Choroid plexus epithelial cell (primary cell): ENCODE measurements at regions not wholly inside any gene's neighbourhood (a gene's known extent, or its start where the extent isn't known, plus 50 kb on each side); places are given as distances from the start of the nearest gene placed in this dataset.

Experiments
- DNase-seq: peaks from one replicate; pipeline ENCODE4 v3.0.0-alpha.2; 2010; ENCODE audit warnings: low read depth
- H3K4me3 ChIP-seq: 2 replicates; pipeline ENCODE4 v1.5.1; 2011; ENCODE audit warnings: low read depth, mild to moderate bottlenecking, control low read depth, low read length, moderate library complexity
- TF ChIP-seq, protein P1 (sequence below): conservative IDR thresholded peaks from 2 replicates; pipeline ENCODE4 v1.5.1; 2011; ENCODE audit warnings: low read depth, mild to moderate bottlenecking, control low read depth, inconsistent platforms, low read length, moderate library complexity

- DNase-seq, result peak; percentile 14
- TF ChIP-seq, protein P1, sequence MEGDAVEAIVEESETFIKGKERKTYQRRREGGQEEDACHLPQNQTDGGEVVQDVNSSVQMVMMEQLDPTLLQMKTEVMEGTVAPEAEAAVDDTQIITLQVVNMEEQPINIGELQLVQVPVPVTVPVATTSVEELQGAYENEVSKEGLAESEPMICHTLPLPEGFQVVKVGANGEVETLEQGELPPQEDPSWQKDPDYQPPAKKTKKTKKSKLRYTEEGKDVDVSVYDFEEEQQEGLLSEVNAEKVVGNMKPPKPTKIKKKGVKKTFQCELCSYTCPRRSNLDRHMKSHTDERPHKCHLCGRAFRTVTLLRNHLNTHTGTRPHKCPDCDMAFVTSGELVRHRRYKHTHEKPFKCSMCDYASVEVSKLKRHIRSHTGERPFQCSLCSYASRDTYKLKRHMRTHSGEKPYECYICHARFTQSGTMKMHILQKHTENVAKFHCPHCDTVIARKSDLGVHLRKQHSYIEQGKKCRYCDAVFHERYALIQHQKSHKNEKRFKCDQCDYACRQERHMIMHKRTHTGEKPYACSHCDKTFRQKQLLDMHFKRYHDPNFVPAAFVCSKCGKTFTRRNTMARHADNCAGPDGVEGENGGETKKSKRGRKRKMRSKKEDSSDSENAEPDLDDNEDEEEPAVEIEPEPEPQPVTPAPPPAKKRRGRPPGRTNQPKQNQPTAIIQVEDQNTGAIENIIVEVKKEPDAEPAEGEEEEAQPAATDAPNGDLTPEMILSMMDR, result no peak
- no peak overlapping the region for H3K4me3 ChIP-seq
Observed at GRCh38 chr13:84137292-84137691, 255.0 kb upstream of the SLITRK1 start.

- H3K4me3 ChIP-seq, result no peak overlapping the region
- TF ChIP-seq, protein P1, result no peak
- no peak for DNase-seq
Observed at GRCh38 chr13:84136582-84136981, 254.3 kb upstream of the SLITRK1 start.

GRCh38 chr13:84132491-84132890, 250.2 kb upstream of the SLITRK1 start:
- H3K4me3 ChIP-seq, result no peak overlapping the region
- TF ChIP-seq, protein P1, result no peak
- DNase-seq, result no peak

- no peak for DNase-seq
- H3K4me3 ChIP-seq, result no peak overlapping the region
- TF ChIP-seq, protein P1, result no peak
Observed at GRCh38 chr13:84131249-84131648, 249.0 kb upstream of the SLITRK1 start.

- TF ChIP-seq, protein P1, result no peak
- H3K4me3 ChIP-seq, result no peak overlapping the region
- no peak for DNase-seq
Observed at GRCh38 chr13:84130495-84131114, 248.3 kb upstream of the SLITRK1 start.

DNA sequence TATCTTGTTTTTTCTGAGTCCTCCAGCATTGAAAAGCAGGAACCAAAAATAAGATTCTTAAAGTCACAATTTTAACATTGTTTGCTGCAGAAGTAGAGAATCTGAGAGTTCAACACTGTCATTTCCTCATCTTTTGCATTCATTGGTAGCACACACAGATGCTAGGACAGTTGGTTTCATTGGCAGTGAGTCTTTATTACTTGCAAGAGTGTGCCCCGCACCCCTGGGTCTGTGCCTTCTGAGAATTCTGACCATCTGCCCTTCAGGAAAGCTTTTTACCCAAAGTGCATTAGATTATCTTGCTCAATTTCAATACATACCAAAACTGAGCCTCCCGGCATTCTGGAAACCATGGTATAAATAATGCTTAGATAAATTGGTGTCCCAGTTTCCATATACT, 247.7 kb upstream of the SLITRK1 start:
- TF ChIP-seq, protein P1, result no peak
- H3K4me3 ChIP-seq, result no peak overlapping the region
- DNase-seq, result no peak

- TF ChIP-seq, protein P1, result no peak
- H3K4me3 ChIP-seq, result no peak overlapping the region
- no peak for DNase-seq
Observed at GRCh38 chr13:84127597-84128128, 245.4 kb upstream of the SLITRK1 start.
